ENCODE measurements at regions not wholly inside any gene's neighbourhood (a gene's known extent, or its start where the extent isn't known, plus 50 kb on each side); places are given as distances from the start of the nearest gene placed in this dataset.
A peak's percentile ranks its signal among the peaks of the same experiment; 100 is the strongest.

GRCh38 chr1:34331020-34331926, 154.6 kb downstream of the C1orf94 start:
- no peak for DNase-seq

DNA sequence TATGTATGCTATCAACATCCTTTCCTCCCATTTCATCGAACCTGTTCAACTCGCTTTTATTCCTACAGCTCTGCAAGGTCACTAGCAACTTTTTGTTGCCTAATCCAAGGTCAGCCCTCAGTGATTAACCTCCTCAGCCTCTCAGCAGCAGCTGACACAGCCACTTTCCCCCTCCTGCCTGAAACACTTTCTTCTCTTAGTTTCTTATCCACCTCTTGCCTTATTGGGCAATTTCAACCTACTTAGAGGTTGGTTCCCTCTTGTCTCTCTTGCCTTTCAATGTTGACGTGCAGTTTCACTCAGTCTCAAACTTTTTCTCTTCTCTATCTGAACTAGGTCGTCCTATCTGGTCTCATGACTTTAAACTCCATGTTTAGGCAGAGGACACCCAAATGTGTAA, 156.3 kb downstream of the C1orf94 start:
- no peak for DNase-seq

GRCh38 chr1:34338871-34339270, 162.2 kb downstream of the C1orf94 start:
- DNase-seq: no peak

- no peak for DNase-seq
Observed at GRCh38 chr1:34341896-34342295, 165.2 kb downstream of the C1orf94 start.

- DNase-seq: no peak
Observed at GRCh38 chr1:34342334-34342733, 165.6 kb downstream of the C1orf94 start.

DNA sequence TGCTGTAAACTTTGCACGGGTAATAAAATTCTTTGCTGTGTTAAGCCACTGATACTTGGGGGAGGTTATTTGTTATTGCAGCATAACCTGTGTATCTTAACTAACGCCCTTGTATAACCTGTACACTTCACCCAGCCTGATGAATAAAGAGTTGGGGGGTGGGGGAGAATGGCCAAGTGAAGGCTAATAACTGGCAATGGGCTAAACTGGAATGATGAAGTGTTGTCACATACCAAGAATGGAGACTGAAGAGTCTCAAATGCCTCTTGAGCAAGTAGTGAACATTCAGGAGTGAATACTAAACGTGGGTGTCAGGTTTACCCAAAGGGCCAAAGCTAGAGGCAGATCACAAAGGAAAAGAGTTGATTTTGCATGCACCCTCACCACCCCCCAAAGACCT, 169.4 kb downstream of the C1orf94 start:
- no peak for DNase-seq

DNA sequence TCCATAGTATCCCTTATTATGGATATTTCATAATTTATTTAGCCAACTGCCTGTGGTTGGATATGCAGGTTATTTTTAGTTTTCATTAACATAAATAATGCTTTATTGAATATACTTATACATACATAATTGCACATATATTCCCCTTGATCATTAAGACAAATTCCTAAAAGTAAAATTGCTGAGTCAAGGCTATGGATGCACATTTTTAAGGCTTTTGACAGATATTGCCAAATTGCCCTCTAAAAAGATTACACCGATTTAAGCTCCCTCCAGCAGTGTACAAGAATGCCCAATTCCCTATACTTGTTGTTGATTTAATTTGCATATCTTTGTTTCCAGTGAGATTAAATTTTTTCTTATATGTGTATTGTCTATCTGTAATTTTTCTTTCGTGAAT, 176.7 kb downstream of the C1orf94 start:
- DNase-seq: no peak

DNA sequence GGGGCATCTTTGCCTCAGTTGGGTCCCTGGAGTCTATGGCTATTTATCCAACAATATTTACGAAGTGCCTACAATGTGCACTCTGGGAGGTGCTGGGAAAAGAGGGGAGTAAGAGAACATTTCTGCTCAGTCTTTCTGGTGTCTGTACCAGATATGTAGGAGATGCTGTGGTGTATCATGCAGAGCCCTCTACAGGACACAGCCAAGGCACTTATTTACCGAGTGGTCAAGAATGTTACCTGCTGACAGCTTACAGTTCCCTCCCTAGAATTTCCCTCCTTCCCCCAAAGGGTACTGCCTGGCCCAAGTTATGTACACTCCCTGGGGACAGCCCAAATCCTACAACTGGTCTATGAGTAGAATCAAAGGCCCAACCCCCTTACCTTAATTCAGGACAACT, 177.7 kb downstream of the C1orf94 start:
- DNase-seq: no peak

DNA sequence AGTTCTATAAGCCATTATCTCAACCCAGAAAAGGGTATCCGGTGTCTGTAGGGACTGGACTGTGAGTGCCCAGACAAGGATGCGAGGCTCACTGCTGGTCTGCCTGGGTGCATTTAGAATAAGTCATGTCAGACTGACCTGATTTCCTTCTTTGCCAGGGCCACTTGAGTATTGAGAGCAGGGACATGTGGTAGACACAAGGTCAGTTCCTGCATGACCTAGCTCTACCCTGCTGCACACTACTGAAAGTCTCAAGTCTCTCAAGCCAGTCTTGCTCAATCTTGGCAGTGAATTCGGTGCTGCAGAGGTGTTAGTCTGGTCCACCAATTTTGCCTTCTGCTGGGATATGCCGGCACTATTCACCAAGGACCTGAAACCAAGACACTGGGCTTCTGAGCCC, 180.1 kb downstream of the C1orf94 start:
- DNase-seq: no peak

GRCh38 chr1:34358636-34359035, 181.9 kb downstream of the C1orf94 start:
- DNase-seq: no peak

DNA sequence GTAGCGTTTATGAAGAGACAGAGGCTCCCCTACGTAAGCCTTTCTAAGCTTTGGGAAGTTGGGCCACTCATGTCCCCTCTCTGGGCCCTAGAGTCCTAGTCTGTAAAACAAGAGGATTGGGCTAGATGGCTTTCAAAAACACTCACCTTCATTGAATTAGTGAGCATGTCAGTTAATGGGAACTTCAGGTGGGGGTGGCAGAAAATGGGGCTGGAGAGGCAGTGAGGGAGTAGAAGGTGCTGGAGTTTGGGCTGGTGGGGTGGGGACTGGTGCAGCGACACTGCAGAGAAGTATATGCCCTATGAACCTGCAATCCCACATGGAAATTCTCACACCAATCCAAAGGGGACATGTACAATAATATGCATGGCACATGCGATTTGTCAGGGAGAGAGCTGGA, 182.7 kb downstream of the C1orf94 start:
- no peak for DNase-seq

DNA sequence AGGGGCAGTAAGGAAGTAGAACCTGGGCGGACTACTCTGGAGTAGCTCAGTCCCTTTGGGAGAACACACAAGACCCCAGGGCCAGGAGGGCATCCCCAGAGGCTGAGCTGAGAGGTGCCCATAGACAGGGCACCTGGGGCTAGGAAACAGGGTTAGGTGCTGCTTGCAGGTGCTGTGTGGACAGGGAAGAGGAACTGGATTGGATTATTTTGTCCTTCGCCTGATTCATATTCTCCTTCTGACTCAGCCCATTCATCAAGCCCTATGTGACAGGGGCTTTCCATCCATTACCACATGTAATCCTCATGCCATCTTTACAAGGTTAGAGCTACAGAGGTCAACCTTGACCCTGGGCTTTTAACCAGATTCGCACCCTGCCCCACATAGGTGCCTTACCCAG, 183.9 kb downstream of the C1orf94 start:
- DNase-seq: no peak

GRCh38 chr1:34361121-34361520, 184.4 kb downstream of the C1orf94 start:
- DNase-seq: no peak

- DNase-seq: no peak
Observed at GRCh38 chr1:34361781-34362357, 185.2 kb downstream of the C1orf94 start.

- peak; percentile 69 for DNase-seq
Observed at GRCh38 chr1:34362949-34363348, 186.2 kb downstream of the C1orf94 start.

DNA sequence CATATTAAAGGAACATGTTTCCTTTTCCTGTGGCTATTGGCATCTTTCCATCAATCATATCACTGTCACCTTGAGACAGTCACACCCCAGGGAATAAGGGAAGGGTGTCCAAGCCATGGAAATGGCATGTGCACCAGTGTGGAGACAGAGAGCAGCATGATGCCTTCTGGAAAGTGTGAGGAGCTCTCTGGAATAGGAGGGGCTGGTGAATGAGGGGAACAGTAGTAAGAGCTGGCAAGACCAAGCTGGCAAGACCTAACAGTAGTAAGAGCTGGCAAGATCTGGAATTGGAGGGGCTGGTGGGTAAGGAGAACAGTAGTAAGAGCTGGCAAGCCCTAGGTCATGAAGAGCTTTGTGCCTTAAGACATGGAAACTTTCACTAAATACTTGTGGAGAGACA, 186.7 kb downstream of the C1orf94 start:
- DNase-seq: no peak

DNA sequence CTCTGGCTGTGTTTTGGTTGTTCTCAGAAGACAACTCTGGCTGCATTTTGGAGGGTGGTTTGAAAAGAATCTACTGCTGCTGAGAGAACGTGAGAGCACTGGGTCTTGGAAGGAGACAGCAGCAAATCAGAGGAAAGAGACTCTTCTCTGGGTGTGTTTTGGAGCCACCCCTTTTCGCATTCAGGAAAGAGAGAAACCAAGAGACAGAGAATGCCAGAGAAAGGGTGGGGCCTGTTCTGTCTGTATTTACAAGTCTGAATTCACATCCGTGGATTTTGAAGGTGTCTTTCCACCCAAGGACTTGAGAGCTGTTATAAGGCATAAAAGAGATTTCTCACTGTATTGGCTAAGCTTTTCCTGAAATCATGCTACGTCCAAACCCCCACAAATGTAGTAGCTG, 187.2 kb downstream of the C1orf94 start:
- no peak for DNase-seq

- DNase-seq: no peak
Observed at GRCh38 chr1:34364376-34364775, 187.7 kb downstream of the C1orf94 start.

DNA sequence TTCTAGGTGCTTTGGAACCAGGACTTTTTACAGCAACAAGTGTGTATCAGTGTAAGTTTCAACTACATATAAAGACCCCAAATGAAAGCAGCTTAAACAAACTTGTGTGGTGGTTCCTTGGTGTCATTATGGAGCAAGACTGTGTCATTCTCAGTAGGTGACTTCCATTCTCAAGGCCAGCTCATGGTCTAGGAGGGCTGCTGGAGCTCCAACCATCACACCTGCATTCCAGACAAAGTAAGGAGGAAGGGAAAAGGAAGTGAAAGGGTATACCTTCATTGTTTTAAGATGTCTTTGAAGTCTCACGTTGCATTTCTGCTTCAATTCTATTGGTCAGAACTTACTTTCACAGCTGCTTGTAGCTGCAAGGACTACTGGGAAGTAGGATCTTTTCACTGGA, 188.6 kb downstream of the C1orf94 start:
- DNase-seq: no peak

DNA sequence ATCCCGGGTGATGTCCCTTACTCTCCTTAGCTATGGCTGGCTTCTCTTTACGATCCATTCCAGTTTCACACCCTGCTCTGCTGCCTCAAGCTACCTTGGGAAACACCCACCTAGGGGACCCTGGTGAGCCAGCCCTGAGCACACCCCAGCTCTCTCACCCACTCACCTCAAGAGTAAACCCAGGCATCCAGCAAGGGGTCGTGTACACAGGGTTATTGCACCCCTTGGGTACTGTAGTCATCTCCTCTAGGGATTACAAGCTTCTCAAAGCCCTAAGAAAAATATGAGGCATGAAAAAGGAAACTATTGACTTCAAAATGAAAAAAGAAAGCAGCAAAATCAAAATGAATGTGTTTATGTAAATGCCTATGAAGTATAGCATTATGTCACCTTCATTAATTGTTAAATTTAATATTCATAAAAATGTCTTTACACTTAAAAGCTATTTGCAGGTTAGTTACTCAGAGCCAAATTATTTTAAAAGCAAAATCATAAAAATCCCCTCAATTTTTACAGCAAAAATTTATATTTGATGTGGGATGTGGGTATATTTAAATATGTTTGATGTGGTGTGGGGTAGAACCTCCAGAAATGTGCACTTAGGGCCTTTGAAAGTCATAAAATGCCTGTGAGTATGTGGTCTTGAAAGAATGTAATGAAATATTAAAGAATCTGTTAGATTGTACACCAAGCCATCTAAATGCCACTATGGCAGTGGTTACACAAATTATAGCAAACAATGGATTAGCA, 190.3 kb downstream of the C1orf94 start:
- DNase-seq: no peak

DNA sequence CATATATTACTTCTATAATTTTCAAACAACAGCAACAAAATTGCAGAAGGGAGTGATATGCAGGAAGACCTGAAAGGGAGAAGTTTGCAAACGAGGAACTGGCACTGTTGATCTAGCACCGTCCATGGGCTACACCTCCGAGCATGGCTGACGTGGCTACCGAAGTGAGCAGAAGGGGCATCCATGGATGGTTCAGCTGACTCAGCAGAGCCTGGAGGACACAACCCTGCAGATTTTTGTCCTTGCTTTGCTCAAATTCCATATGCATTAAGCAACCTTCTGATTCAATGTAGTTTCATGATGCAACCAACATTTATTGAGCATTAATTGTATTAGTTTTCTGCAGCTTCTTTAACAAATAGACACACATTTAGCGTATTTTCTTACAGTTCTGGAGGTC, 191.2 kb downstream of the C1orf94 start:
- no peak for DNase-seq

GRCh38 chr1:34369701-34370455, 193.2 kb downstream of the C1orf94 start:
- DNase-seq: no peak

- DNase-seq: no peak
Observed at GRCh38 chr1:34370748-34371147, 194.0 kb downstream of the C1orf94 start.
